ENCODE measurements at regions not wholly inside any gene's neighbourhood (a gene's known extent, or its start where the extent isn't known, plus 50 kb on each side); places are given as distances from the start of the nearest gene placed in this dataset.

GRCh38 chrX:10023821-10024220, 56.7 kb downstream of the CLDN34 start:
- intact Hi-C loops (cut with micrococcal nuclease; ENCODE audit: unreplicated experiment) = no loop called here
- H3K4me1 ChIP-seq (replicated peaks; ENCODE audit: insufficient read depth) = peaks cover 17% of the 10 kb centered on the region
- POLR2A ChIA-PET (ENCODE audit: unreplicated experiment) = no interaction called here
- CTCF ChIA-PET = no interaction called here
- BruUV-seq (replicated peaks) = no TSS peak
- no peak overlapping the region for H3K27ac ChIP-seq
- H3K9me3 ChIP-seq (ENCODE audit: insufficient read depth, low read depth) = no peaks in the 10 kb centered on the region
- no peaks in the 10 kb centered on the region for H3F3A ChIP-seq (ENCODE audit: insufficient read depth, low read depth)
- H3K4me3 ChIP-seq = no peak overlapping the region
- no peak for TF ChIP-seq EZH2 (IDR thresholded peaks at IDR 0.05; ENCODE audit: low read depth)
- TF ChIP-seq CTCF (conservative IDR thresholded peaks at IDR 0.05) = no peak
- H3K79me2 ChIP-seq (ENCODE audit: low read depth) = peaks cover 59% of the 10 kb centered on the region
- H2AFZ ChIP-seq = no peak overlapping the region
- no peaks in the 10 kb centered on the region for H3K9me2 ChIP-seq (ENCODE audit: insufficient read depth)
- H4K20me1 ChIP-seq (ENCODE audit: insufficient read depth) = no peaks in the 10 kb centered on the region
- 0 out of 2 replicates have a peak, but pooled peaks cover 6% of the 10 kb centered on the region for H3K36me3 ChIP-seq (ENCODE audit: low read depth)
- DNase-seq = no peak
- no peak overlapping the region for H3K4me2 ChIP-seq
- H3K27me3 ChIP-seq (ENCODE audit: insufficient read depth, low read depth) = no peaks in the 10 kb centered on the region

- no peaks in the 10 kb centered on the region for H3K36me3 ChIP-seq (ENCODE audit: low read depth)
- ChIA-PET CTCF (no interaction called here), POLR2A (ENCODE audit: unreplicated experiment) (no interaction called here)
- H3K9me3 ChIP-seq (ENCODE audit: insufficient read depth, low read depth) = no peaks in the 10 kb centered on the region
- no peaks in the 10 kb centered on the region for H3K9me2 ChIP-seq (ENCODE audit: insufficient read depth)
- BruUV-seq (replicated peaks) = no TSS peak
- H3K4me3 ChIP-seq = no peak overlapping the region
- peaks cover 13% of the 10 kb centered on the region for H3K4me1 ChIP-seq (replicated peaks; ENCODE audit: insufficient read depth)
- no peak for TF ChIP-seq CTCF (conservative IDR thresholded peaks at IDR 0.05)
- no peak for TF ChIP-seq EZH2 (IDR thresholded peaks at IDR 0.05; ENCODE audit: low read depth)
- no peak for DNase-seq
- H2AFZ ChIP-seq = no peak overlapping the region
- no peaks in the 10 kb centered on the region for H4K20me1 ChIP-seq (ENCODE audit: insufficient read depth)
- H3K79me2 ChIP-seq (ENCODE audit: low read depth) = peaks cover 46% of the 10 kb centered on the region
- H3K27ac ChIP-seq = no peak overlapping the region
- no peaks in the 10 kb centered on the region for H3F3A ChIP-seq (ENCODE audit: insufficient read depth, low read depth)
- H3K4me2 ChIP-seq = no peak overlapping the region
- H3K27me3 ChIP-seq (ENCODE audit: insufficient read depth, low read depth) = no peaks in the 10 kb centered on the region
- intact Hi-C loops (cut with micrococcal nuclease; ENCODE audit: unreplicated experiment) = no loop called here
Observed at GRCh38 chrX:10025742-10026493, 58.8 kb downstream of the CLDN34 start.

GRCh38 chrX:10028283-10029104, 61.3 kb downstream of the CLDN34 start:
- CTCF ChIA-PET = no interaction called here
- H3K4me1 ChIP-seq (replicated peaks; ENCODE audit: insufficient read depth) = peaks cover 9% of the 10 kb centered on the region; the same call in 1 of the 2 replicates

More at GRCh38 chrX:10028283-10029104, 61.3 kb downstream of the CLDN34 start:
- H2AFZ ChIP-seq = no peak overlapping the region
- no peak for TF ChIP-seq EZH2 (IDR thresholded peaks at IDR 0.05; ENCODE audit: low read depth)
- no peaks in the 10 kb centered on the region for H3K27me3 ChIP-seq (ENCODE audit: insufficient read depth, low read depth)
- H3K9me3 ChIP-seq (ENCODE audit: insufficient read depth, low read depth) = no peaks in the 10 kb centered on the region
- no TSS peak for BruUV-seq (replicated peaks)
- peaks cover 35% of the 10 kb centered on the region; the same call in 1 of the 2 replicates for H3K79me2 ChIP-seq (ENCODE audit: low read depth)
- no peaks in the 10 kb centered on the region for H4K20me1 ChIP-seq (ENCODE audit: insufficient read depth)
- no peaks in the 10 kb centered on the region for H3F3A ChIP-seq (ENCODE audit: insufficient read depth, low read depth)
- POLR2A ChIA-PET (ENCODE audit: unreplicated experiment) = no interaction called here
- no peaks in the 10 kb centered on the region for H3K9me2 ChIP-seq (ENCODE audit: insufficient read depth)
- intact Hi-C loops (cut with micrococcal nuclease; ENCODE audit: unreplicated experiment) = no loop called here
- no peak for DNase-seq
- H3K27ac ChIP-seq = no peak overlapping the region
- no peak overlapping the region for H3K4me3 ChIP-seq
- H3K4me2 ChIP-seq = no peak overlapping the region
- H3K36me3 ChIP-seq (ENCODE audit: low read depth) = no peaks in the 10 kb centered on the region

All from PC-9 (cell line).